ENCODE measurements at regions not wholly inside any gene's neighbourhood (a gene's known extent, or its start where the extent isn't known, plus 50 kb on each side); places are given as distances from the start of the nearest gene placed in this dataset.

DNA sequence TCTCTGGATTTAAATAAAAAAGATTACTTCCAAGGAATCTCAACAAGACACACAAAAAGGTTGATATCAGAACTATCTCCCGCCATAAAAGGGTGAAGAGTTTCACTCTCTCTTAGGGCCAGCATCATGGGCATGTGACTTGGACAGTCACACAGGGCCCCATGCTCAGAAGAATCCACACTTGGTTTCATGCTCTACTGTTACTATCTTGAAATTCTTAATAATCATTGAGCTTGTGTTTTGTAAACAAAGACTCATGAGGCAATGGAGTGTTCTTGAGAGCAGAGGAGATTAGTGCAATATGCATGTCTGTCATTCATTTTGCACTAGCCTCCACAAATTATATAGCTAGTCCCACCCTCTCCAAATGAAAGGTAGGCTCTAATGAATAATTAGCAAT, 58.4 kb downstream of the HMHB1 start:
- DNase-seq (ENCODE audit: low spot score) (no peak), ATAC-seq (ENCODE audit: low FRiP score) (no peak)
- TF ChIP-seq, protein P1, sequence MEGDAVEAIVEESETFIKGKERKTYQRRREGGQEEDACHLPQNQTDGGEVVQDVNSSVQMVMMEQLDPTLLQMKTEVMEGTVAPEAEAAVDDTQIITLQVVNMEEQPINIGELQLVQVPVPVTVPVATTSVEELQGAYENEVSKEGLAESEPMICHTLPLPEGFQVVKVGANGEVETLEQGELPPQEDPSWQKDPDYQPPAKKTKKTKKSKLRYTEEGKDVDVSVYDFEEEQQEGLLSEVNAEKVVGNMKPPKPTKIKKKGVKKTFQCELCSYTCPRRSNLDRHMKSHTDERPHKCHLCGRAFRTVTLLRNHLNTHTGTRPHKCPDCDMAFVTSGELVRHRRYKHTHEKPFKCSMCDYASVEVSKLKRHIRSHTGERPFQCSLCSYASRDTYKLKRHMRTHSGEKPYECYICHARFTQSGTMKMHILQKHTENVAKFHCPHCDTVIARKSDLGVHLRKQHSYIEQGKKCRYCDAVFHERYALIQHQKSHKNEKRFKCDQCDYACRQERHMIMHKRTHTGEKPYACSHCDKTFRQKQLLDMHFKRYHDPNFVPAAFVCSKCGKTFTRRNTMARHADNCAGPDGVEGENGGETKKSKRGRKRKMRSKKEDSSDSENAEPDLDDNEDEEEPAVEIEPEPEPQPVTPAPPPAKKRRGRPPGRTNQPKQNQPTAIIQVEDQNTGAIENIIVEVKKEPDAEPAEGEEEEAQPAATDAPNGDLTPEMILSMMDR (IDR thresholded peaks at IDR 0.05): no peak

DNA sequence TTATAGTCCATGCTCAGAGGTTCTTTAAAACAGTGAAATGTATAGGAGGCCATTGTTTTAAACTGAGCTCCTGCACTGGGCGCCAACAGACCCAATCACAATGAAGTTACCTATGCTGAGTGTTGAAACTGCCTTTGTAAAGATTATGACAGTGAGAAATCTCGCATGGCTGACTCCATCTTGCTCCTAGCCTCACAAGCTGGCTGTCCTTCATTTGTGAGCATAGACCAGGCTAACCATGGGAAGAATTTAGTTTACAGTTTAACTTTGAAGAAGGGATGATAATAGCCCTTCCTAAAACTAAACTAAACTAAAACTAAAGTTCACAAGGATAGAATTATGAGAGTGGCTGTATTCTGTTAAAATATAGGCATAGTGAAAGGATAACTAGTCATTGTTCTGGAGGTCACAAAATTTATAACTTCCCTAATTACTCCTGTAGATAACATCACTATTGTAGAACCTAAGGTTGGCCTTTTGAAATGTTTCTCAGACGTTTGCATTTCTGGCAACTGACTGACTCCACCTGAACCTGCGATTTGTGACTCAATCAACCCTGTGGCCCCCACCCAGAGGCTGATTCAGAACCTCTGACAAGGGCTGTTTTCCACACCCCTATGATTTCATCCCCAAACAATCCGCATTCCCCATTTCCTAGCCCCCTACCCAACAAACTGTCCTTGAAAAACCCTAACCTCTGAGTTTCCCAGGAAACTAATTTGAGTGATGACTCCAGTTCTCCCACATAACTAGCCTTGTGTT, 59.1 kb downstream of the HMHB1 start:
- ATAC-seq (ENCODE audit: low FRiP score) (no peak), DNase-seq (ENCODE audit: low spot score) (no peak)
- TF ChIP-seq, protein P1 (IDR thresholded peaks at IDR 0.05): no peak

DNA sequence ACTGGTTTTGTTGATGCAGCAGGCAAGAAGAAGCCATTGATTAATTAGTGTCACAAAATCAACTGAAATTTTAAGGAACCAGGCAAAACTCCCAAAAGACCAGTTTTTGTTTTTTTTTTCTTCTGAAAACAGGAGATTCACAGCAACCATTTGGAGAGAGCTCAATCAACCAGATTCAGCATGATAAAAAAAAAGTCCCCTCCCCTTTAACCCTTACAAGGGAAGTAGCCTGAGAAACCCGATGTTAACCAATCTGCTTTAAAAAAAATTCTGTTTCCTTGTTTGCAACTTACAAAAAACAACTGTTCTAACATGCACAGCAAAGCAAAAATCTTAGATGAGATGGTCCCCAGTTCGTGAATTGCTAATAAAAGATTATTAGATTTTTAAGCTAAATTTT, 59.7 kb downstream of the HMHB1 start:
- DNase-seq (ENCODE audit: low spot score) (no peak), ATAC-seq (ENCODE audit: low FRiP score) (no peak)
- TF ChIP-seq, protein P1 (IDR thresholded peaks at IDR 0.05): no peak

DNA sequence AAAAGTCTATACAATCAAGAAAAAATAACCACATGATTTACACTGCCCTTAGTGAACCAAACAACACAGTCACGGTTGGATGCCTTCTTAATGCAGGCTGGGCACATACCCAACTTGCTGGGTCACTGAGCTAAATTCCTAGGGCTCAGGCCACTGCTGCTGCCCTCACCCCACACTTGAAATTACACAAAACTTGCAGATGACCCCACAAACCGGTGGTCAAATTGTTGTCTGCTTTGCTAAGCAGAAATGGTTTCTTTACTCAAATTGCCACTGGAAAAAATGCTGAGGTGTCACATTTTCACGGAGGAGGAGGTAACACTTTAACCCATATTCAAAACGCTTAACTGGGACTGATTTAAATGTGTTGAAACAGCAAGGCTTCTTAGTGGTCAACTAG, 62.4 kb downstream of the HMHB1 start:
- TF ChIP-seq, protein P1 (IDR thresholded peaks at IDR 0.05): no peak
- no peak for ATAC-seq (ENCODE audit: low FRiP score)
- no peak for DNase-seq (ENCODE audit: low spot score)

DNA sequence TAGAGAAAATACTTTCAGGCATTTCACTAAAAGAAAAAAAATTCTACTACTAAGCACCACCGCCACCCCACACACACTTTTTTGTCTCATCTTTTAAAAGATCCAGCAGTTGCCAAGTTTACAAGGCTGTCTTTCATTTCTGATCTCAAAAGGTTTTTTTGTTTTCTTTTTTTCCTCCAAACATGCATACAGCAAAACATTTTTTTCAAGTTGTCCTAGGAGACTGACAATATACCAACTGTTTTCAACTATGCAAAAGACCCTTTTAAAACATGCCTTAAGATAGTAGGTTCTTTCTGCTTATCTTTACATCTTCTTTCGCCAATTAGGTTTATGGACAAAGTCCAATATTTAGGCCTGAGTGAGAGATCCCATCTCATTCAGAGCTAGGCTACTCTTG, 65.2 kb downstream of the HMHB1 start:
- TF ChIP-seq, protein P1 (IDR thresholded peaks at IDR 0.05): no peak
- ATAC-seq (ENCODE audit: low FRiP score) (no peak), DNase-seq (ENCODE audit: low spot score) (no peak)

DNA sequence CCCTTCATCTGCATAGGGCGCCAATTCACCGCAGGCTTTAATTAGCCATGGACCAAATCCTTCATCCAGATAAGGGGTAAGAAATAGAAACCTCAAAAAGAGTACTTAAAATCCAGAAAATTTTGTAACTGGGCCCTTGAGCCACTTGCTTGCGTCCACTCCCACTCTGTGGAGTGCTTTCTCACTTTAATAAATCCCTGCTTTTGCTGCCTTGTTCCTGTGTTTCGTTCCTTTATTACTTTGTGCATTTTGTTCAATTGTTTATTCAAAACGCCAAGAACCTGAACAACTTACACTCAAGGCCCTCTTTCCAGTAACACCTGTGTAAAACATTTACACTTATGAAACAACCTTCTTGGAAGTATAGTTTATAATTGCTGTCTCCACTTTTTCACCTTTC, 66.5 kb downstream of the HMHB1 start:
- DNase-seq (ENCODE audit: low spot score) (no peak), ATAC-seq (ENCODE audit: low FRiP score) (no peak)
- TF ChIP-seq, protein P1 (IDR thresholded peaks at IDR 0.05): no peak

DNA sequence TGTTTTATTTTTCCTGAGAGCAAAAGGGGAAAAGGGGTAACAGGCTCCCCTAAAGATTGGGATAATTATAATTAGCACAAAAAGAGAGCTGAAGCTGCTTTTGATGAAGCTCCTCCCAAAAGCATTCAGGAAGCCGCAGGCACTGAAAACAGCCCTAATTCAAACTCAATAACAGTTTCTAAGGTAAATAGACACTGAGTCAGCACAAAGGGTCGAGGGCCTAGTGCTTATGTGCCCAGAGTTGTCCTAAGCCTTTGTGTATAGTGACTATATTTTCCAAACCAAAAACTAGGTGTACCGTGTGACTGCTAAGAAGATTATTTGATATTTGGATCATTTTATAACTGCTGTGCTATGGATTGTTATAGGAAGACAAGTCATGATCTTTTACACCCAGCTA, 67.7 kb downstream of the HMHB1 start:
- TF ChIP-seq, protein P1 (IDR thresholded peaks at IDR 0.05): no peak
- DNase-seq (ENCODE audit: low spot score): no peak
- no peak for ATAC-seq (ENCODE audit: low FRiP score)
